ENCODE measurements at regions not wholly inside any gene's neighbourhood (a gene's known extent, or its start where the extent isn't known, plus 50 kb on each side); places are given as distances from the start of the nearest gene placed in this dataset.

DNA sequence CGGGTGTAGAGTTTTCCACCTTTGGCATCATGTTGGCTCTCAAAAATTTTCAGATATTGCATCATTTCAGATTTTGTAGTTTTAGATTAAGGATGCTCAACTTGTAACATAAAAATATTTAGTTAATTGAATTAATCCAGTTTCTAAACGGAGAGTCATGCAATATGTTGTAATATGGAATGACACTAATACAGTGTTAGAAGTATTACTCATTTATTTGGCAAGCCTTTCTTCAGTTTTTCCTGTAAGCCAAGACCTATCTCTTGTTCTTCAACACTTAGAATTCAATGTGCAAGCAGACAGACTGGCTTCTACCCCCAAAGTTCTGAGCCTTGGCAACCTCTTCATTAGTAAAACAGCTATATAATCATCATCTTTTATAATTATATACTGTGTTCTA, 985.0 kb upstream of the GOT2 start:
- H3K4me1 ChIP-seq = no peaks in the 10 kb centered on the region
- TF ChIP-seq, protein P1, sequence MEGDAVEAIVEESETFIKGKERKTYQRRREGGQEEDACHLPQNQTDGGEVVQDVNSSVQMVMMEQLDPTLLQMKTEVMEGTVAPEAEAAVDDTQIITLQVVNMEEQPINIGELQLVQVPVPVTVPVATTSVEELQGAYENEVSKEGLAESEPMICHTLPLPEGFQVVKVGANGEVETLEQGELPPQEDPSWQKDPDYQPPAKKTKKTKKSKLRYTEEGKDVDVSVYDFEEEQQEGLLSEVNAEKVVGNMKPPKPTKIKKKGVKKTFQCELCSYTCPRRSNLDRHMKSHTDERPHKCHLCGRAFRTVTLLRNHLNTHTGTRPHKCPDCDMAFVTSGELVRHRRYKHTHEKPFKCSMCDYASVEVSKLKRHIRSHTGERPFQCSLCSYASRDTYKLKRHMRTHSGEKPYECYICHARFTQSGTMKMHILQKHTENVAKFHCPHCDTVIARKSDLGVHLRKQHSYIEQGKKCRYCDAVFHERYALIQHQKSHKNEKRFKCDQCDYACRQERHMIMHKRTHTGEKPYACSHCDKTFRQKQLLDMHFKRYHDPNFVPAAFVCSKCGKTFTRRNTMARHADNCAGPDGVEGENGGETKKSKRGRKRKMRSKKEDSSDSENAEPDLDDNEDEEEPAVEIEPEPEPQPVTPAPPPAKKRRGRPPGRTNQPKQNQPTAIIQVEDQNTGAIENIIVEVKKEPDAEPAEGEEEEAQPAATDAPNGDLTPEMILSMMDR (IDR thresholded peaks at IDR 0.05) = no peak
- TF ChIP-seq EP300 (IDR thresholded peaks at IDR 0.05; ENCODE audit: low read depth) (no peak), POLR2AphosphoS5 (IDR thresholded peaks at IDR 0.05) (no peak), POLR2A (IDR thresholded peaks at IDR 0.05) (no peak)
- no peak overlapping the region for H3K27ac ChIP-seq
- DNase-seq = no peak
- intact Hi-C loops (cut with DNase I; ENCODE audit: low total_unique reads) = no loop called here
- in situ Hi-C loops (cut with MboI; ENCODE audit: low pct_ligation_motif_present in 1 of 4, low pct_unique_long_range_greater_than_20kb in 1 of 4, low sequenced_read_pairs in 3 of 4) = no loop called here
- 47 to 67% methylated on average over 1 to 2 of the region's 2 CpGs for WGBS, 2 donors (ENCODE audit: low coverage in 1 of 2)
- H3K36me3 ChIP-seq = no peaks in the 10 kb centered on the region
- H3K27me3 ChIP-seq = no peaks in the 10 kb centered on the region
- H3K9me3 ChIP-seq = no peaks in the 10 kb centered on the region
- H3K4me3 ChIP-seq = no peak overlapping the region

DNA sequence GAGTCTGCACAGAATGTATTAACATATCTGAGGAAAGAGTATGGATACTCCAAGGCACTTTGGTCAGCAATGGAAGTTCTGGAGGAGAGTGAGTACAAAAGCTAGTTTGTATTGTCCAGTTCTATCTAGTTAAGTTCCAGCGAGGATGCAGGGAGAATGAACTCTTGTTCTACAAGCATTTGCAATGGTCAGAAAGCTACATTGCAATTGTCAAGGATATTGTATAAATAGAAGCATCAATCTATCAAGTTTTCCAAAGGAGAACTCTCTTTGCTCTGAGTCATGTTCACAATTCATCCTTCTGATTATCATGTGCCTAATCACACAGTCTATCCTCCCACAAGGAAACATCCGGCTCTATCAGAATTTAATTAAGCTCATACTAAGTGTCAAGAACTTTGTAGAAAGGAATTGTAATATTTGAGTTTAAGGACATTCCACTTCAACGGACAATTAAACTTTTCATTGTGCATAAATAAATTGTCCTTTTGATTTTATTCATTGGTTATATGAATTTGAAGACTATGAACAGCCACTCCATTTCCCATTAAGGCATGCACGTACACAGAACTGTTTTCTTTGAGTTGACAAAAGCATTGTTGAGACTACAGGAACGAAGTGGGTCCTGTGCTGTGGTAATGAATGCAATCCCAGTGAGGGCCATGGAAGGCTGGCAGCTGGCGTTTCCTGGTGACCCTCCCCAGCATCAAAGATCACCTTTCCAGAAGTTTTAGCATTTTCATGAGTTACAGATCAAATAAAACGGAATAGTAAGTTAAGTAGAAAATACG, 973.5 kb upstream of the GOT2 start:
- no peak overlapping the region for H3K27ac ChIP-seq
- H3K4me3 ChIP-seq = no peak overlapping the region
- no peaks in the 10 kb centered on the region for H3K27me3 ChIP-seq
- TF ChIP-seq, protein P1 (IDR thresholded peaks at IDR 0.05) = no peak
- TF ChIP-seq POLR2AphosphoS5 (IDR thresholded peaks at IDR 0.05) (no peak), EP300 (IDR thresholded peaks at IDR 0.05; ENCODE audit: low read depth) (no peak), POLR2A (IDR thresholded peaks at IDR 0.05) (no peak)
- H3K9me3 ChIP-seq = no peaks in the 10 kb centered on the region
- no peaks in the 10 kb centered on the region for H3K36me3 ChIP-seq
- WGBS, 2 donors (ENCODE audit: low coverage in 1 of 2) = 76 to 78% methylated on average over 7 to 8 of the region's 8 CpGs
- H3K4me1 ChIP-seq = no peaks in the 10 kb centered on the region
- in situ Hi-C loops (cut with MboI; ENCODE audit: low pct_ligation_motif_present in 1 of 4, low pct_unique_long_range_greater_than_20kb in 1 of 4, low sequenced_read_pairs in 3 of 4) = no loop called here
- no peak for DNase-seq
- intact Hi-C loops (cut with DNase I; ENCODE audit: low total_unique reads) = no loop called here

DNA sequence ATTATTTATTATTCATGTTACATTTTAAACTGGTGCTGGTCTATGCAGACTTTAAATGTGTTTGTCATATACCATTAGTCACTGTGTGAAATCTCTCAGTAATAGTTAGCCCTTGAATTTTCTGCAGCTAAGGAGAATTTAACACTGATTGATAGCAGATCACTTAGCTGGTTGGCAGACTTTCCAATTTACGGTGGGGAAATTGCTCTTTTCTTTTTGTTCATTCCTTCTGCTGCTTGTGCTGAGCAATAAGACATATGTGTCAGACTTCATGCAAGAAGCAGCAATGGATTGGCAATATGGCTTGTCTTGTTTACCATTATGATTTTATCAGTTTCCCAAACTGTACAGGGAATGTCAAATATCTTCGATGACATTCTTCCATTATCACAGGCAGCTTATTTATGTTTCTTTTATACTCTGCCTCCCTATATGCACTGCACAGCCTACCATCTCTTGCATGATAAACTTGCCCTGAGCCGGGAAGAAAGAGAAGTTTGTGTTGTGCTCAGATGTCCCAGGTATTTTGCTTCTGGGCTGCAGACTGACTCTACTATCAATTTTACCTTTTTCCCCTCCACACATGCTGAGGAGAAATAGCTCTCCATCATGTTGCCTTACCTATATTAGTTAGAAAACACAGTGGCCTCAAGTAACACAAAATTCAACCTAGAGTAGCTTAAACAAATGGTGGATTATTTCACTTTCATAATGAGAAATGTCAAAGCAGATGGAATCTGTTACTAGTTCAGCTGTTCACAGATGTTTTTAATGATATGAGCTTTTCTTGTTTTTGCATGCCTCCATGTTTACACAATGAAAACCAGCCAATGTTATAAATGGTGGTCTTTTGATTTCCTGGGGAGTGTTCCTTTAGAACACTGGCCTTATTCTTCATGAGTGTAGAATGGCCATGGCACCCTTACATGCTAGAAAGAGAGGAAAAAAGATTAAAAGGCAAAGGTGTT, 968.1 kb upstream of the GOT2 start:
- DNase-seq = no peak
- H3K27me3 ChIP-seq = no peaks in the 10 kb centered on the region
- 65 to 79% methylated on average over 2 to 3 of the region's 3 CpGs for WGBS, 2 donors (ENCODE audit: low coverage in 1 of 2)
- TF ChIP-seq EP300 (IDR thresholded peaks at IDR 0.05; ENCODE audit: low read depth) (no peak), POLR2AphosphoS5 (IDR thresholded peaks at IDR 0.05) (no peak), POLR2A (IDR thresholded peaks at IDR 0.05) (no peak)
- TF ChIP-seq, protein P1 (IDR thresholded peaks at IDR 0.05) = no peak
- H3K4me3 ChIP-seq = no peak overlapping the region
- H3K9me3 ChIP-seq = no peaks in the 10 kb centered on the region
- intact Hi-C loops (cut with DNase I; ENCODE audit: low total_unique reads) (no loop called here), in situ Hi-C loops (cut with MboI; ENCODE audit: low pct_ligation_motif_present in 1 of 4, low pct_unique_long_range_greater_than_20kb in 1 of 4, low sequenced_read_pairs in 3 of 4) (no loop called here)
- H3K27ac ChIP-seq = no peak overlapping the region
- H3K36me3 ChIP-seq = no peaks in the 10 kb centered on the region
- no peaks in the 10 kb centered on the region for H3K4me1 ChIP-seq

DNA sequence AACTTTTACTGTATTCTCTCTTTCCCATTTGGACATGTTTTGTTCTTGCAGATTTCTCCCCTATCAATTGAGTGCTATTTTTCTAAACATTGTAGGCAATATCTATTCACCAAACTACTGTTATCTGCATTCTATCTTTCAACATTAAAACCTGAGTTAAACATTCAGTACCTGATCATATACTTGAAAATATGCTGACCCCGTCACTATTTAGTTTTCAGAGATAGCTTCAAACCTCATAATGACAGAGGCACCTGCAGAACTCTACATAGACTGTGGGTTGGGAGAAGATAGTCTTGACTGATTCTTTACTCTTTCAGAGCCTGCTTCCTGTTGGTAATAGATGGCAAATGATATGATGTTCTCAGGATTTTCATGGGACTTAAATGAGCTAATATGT, 965.7 kb upstream of the GOT2 start:
- intact Hi-C loops (cut with DNase I; ENCODE audit: low total_unique reads) = no loop called here
- 38 to 76% methylated on average over 1 of the region's 1 CpG for WGBS, 2 donors (ENCODE audit: low coverage in 1 of 2)
- TF ChIP-seq POLR2AphosphoS5 (IDR thresholded peaks at IDR 0.05) (no peak), EP300 (IDR thresholded peaks at IDR 0.05; ENCODE audit: low read depth) (no peak), POLR2A (IDR thresholded peaks at IDR 0.05) (no peak)
- TF ChIP-seq, protein P1 (IDR thresholded peaks at IDR 0.05) = no peak
- Histone ChIP-seq H3K4me1 (no peaks in the 10 kb centered on the region), H3K4me3 (no peak overlapping the region), H3K27ac (no peak overlapping the region), H3K36me3 (no peaks in the 10 kb centered on the region), H3K9me3 (no peaks in the 10 kb centered on the region), H3K27me3 (no peaks in the 10 kb centered on the region)
- in situ Hi-C loops (cut with MboI; ENCODE audit: low pct_ligation_motif_present in 1 of 4, low pct_unique_long_range_greater_than_20kb in 1 of 4, low sequenced_read_pairs in 3 of 4) = no loop called here
- DNase-seq = no peak
